HG03354 (cell line): ENCODE measurements at regions not wholly inside any gene's neighbourhood (a gene's known extent, or its start where the extent isn't known, plus 50 kb on each side); places are given as distances from the start of the nearest gene placed in this dataset.
"Not testable (repeated sequence)": the region's sequence is repeated elsewhere in the genome, so short reads cannot be mapped to it uniquely, and the experiment has no call there.

ENCODE experiments used
- ATAC-seq: cut with Tn5 transposase; IDR thresholded peaks from one replicate; pipeline ENCODE4 v1.9.1; 2021; ENCODE audit warnings: mild to moderate bottlenecking; ENCODE audit not compliant: unreplicated experiment, poor library complexity, severe bottlenecking

DNA sequence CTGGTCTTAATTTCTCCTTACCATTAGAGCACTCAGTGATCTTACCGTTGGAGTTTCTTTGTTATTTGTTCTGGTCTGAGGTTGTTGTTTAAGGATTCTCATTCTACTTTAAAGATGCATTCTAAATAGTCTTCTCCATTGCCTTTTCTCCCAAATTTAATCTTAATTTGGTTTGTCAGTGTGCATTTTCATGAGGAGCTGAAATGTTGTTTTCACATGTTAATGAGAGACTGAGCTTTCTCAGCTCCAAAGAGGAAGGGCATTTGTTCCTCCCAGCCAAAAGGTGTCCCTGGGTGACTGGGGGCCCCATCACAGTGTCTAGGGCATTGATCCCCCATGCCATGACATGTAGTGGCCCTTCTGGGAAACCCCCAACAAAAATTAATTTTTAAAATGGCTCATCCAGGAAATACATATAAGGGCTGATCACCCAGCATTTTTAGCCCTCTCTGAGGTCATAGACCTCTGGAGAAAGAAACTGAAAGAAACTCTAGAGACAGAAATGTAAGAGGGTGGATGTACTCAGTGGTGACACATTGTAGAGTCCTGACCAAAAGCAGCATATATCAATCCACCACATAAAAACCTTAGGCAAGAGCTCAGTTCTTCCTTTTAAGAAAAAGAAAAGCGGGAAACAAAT, 240.4 kb upstream of the RAI14 start:
- ATAC-seq, result peak; percentile 100

GRCh38 chr5:34416501-34417008, 239.6 kb upstream of the RAI14 start:
- no peak for ATAC-seq

DNA sequence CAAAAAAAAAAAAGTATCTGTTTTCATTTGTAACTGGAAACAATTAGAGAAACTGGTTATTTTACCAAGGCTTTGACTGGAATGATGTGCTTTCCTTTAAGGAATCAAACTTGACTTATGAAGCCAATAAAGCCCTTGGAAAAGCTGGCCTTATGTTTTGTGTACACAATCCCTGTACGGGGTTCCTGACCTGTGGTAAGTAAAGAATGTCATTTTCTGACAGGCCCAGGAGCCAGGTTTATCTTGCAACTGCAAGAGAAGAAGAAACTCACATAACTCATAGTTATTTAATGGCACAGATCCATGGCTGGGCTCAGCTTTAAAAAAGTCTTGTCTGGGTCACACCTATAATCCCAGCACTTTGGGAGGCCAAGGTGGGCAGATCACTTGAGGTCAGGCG, 235.9 kb upstream of the RAI14 start:
- not testable (repeated sequence) for ATAC-seq

- ATAC-seq, result no peak
Observed at GRCh38 chr5:34436761-34437501, 219.2 kb upstream of the RAI14 start.

DNA sequence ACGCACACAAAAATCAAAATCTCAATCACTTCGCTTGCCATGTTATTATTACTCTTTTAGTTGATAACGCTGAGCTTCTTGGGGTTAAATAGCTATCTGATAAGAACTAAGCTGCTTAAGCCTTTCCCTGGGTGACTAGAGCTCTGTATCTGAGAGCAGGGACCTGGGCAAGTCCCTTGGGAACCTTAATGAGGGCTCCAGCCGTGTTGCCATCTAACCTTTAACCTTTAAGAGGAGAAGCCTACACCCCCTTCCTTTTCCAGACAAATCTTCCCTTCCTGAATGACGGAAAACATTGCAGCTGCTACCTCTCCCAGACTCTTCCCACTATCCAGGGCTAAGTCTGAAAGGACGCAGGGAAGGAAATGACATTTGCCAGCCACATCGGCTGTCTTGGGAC, 216.5 kb upstream of the RAI14 start:
- no peak for ATAC-seq

DNA sequence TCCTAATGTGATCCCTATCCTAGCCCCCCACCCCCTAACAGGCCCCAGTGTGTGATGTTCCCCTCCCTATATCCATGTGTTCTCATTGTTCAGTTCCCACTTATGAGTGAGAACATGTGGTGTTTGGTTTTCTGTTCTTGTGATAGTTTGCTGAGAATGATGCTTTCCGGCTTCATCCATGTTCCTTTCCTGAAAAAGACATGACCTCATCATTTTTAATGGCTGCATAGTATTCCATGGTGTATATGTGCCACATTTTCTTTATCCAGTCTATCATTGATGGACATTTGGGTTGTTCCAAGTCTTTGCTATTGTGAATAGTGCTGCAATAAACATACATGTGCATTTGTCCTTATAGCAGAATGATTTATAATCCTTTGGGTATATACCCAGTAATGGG, 214.4 kb upstream of the RAI14 start:
- ATAC-seq, result not testable (repeated sequence)

DNA sequence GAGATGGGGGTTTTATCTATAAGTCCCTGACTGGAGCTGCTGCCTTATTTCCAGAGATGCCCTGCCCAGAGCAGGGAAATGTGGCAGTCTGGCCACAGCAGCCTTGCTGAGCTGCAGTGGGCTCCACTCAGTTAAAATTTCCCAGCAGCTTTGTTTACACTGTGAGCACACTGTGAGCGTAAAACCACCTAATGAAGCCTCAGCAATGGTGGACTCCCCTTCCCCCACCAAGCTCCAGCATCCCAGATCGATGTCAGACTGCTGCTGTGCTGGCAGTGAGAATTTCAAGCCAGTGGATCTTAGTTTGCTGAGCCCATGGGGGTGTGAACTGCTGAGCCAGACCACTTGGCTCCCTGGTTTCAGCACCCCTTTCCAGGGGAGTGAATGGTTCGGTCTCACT, 208.7 kb upstream of the RAI14 start:
- no peak for ATAC-seq

DNA sequence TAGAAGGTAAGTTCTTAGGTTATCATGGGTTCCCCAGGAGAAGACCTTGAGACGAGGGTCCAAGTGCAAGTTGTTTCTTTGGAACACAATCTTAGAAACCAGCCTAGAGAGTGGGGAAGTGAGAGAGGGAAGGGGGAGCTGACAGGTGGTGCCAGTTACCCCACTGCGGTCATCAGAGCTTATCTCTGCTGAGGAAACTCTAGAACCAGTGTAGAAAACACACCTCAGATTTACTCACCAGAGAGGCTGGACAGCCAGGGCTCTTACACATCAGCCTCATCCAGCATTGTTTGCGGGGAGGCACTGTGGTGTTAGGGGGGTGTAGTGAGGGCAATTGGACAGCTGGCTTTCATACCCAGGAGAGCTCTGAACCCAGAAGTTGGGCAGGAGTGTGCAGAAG, 206.5 kb upstream of the RAI14 start:
- no peak for ATAC-seq

DNA sequence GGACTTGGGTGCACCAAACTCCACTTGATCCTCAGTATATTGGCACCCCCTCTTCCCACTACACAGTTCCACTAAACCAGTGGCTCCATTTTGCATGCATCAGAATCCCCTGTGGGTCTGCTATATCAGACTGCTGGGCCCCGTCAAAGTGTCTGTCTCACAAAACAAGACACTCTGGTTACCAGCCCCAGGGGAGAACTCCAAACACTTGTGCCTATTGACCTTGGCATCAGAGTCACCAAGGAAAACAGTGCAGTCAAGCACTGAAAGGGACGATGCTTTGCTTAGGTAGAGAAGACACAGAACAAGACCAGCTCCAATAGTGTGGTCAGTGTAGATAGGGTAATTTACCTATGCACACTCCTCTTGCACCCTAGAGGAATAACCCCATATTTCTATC, 205.8 kb upstream of the RAI14 start:
- ATAC-seq, result no peak

DNA sequence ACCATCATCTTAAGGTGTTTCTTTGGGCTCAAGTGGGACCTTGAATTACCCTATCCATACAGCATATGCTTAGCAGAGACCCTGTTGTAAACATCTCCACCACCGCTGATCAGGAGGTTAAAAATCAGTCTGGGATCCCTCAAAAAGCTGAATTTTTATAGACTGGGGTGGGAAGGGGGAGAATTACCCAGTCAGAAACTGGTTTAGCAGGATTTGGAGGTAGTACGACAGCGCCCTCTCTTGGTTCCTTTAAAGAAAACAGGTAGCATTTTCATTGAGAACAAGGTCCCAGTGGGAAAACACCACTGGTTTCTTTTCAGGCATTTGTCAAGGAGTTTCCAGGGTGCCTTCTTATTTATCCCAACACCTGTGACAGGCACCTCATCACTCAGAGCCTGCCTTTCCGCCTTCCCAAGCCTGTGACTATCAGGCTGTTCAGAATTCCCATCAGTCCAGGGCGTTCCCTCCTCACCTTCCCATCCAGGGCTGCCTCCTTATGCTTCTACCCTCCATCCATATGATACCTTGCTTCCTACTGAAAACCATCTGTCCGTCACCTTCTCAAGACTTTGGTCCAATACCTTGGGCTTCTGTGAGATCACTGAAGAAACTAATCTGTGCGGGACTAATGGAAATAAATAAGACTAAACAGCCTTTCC, 203.8 kb upstream of the RAI14 start:
- no peak for ATAC-seq

GRCh38 chr5:34455098-34455497, 201.0 kb upstream of the RAI14 start:
- ATAC-seq, result no peak

- no peak for ATAC-seq
Observed at GRCh38 chr5:34459908-34460307, 196.2 kb upstream of the RAI14 start.

- ATAC-seq, result no peak
Observed at GRCh38 chr5:34460496-34460895, 195.6 kb upstream of the RAI14 start.

DNA sequence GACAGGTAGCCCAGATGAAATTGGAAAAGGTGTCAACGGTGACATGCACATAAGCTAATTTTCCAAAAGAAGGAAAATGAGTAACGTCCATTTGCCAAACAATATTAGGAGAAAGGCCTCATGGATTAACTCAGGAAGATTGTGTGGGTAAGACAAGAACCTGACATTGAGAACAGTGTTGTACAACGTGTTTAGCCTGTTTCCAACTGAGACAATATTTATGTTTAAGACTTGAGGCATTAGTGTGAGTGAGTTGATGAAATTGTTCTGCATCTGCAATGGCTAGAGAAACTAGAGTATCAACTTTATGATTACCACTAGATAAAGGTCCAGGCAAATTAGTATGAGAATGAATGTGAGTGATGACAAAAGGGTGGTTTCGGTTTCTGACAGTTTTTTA, 191.3 kb upstream of the RAI14 start:
- no peak for ATAC-seq

DNA sequence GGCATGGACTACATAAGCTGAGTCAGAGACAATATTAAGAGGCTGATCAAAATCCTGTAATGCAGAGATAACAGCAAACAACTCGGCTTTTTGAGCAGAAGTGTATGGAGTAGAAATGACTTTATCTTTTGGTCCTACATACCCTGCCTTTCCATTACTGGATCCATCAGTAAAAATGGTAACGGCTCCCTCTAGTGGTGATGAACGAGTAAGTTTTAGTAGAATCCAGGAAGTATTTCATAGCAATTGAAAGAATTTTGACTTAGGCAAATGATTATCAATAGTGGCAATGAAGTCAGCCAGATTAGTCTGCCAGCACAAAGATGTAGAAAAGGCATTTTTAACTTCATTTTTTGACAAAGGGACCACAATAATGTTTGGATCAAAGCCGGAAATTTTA, 190.8 kb upstream of the RAI14 start:
- not testable (repeated sequence) for ATAC-seq

- ATAC-seq, result not testable (repeated sequence)
Observed at GRCh38 chr5:34466519-34467388, 189.4 kb upstream of the RAI14 start.

- ATAC-seq, result no peak
Observed at GRCh38 chr5:34467436-34467835, 188.7 kb upstream of the RAI14 start.

GRCh38 chr5:34467984-34468383, 188.1 kb upstream of the RAI14 start:
- peak; percentile 66 for ATAC-seq

DNA sequence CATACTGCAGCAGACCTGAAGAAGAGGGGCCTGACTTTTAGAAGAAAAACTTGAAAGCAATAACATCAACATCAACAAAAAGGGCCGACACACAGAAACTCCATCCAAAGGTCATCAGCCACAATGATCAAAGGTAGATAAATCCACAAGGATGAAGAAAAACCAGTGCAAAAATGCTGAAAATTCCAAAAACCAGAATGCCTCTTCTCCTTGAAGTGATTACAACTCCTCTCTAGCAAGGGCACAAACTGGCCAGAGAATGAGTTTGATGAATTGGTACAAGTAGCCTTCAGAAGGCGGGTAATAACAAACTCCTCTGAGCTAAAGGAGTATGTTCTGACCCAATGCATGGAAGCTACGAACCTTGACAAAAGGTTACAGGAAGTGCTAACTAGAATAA, 186.2 kb upstream of the RAI14 start:
- ATAC-seq, result no peak

- ATAC-seq, result peak; percentile 71
Observed at GRCh38 chr5:34474573-34475021, 181.5 kb upstream of the RAI14 start.
